A549 (cell line): ENCODE measurements at regions not wholly inside any gene's neighbourhood (a gene's known extent, or its start where the extent isn't known, plus 50 kb on each side); places are given as distances from the start of the nearest gene placed in this dataset.
A peak's percentile ranks its signal among the peaks of the same experiment; 100 is the strongest.

ENCODE experiments used
- ATAC-seq, 2 experiments: fragments of 200-7000 bp in 1 of 2; fragments of >200 bp in 1 of 2; cut with Nextera tagmentation in 1 of 2; cut with Tn5 transposase in 1 of 2; 3 replicates each; pipeline versions ENCODE4 v1.8.0 to v1.9.1; 2018 to 2020; ENCODE audit warnings: mild to moderate bottlenecking in 1 of 2, moderate library complexity in 1 of 2
- CTCF ChIA-PET: fragments of 300-600 bp; sonication (Branson Sonifier 250); formaldehyde crosslinking; extraction: SDS; loops from one replicate; lab custom pipeline; 2021; ENCODE audit warnings: antibody characterized with exemption, inconsistent platforms; lab: Yijun Ruan, JAX
- POLR2A ChIA-PET: fragments of 350-600 bp; formaldehyde crosslinking; extraction: SDS; loops from one replicate; lab custom pipeline; 2021; ENCODE audit warnings: antibody characterized with exemption, inconsistent platforms; lab: Yijun Ruan, JAX
- DNase-seq, 2 experiments: peaks; one replicate each; pipeline versions ENCODE4 v3.0.0 to v3.0.0-alpha.2; 2011 to 2016; ENCODE audit warnings: low read depth in 1 of 2, low spot score in 1 of 2
- FAIRE-seq: peaks from 2 replicates; lab custom pipeline; 2011; peaks lifted over from hg19 to GRCh38; lab: Jason Lieb, UNC
- H3K27ac ChIP-seq, 2 experiments: fragments of >200 bp; sonication (Bioruptor Twin); formaldehyde crosslinking; 3 replicates each; pipeline ENCODE4 v1.5.1; 2016 to 2017
- H3K4me1 ChIP-seq: fragments of >200 bp; sonication (Bioruptor Twin); formaldehyde crosslinking; 3 replicates; pipeline ENCODE4 v1.6.1; 2016
- H3K4me2 ChIP-seq: fragments of >200 bp; sonication (Bioruptor Twin); formaldehyde crosslinking; 3 replicates; pipeline ENCODE4 v1.6.1; 2016
- H3K4me3 ChIP-seq: fragments of >200 bp; sonication (Bioruptor Twin); formaldehyde crosslinking; 3 replicates; pipeline ENCODE4 v1.5.1; 2016
- H3K9me3 ChIP-seq: fragments of >200 bp; sonication (Bioruptor Twin); formaldehyde crosslinking; 3 replicates; pipeline ENCODE4 v1.6.1; 2016
- BCL3 ChIP-seq: fragments of >200 bp; sonication (Bioruptor Twin); formaldehyde crosslinking; IDR thresholded peaks from 3 replicates; pipeline ENCODE4 v1.6.1; 2016
- BHLHE40 ChIP-seq: IDR thresholded peaks from 2 replicates; pipeline ENCODE4 v1.6.1; 2012; ENCODE audit warnings: low read depth, low read length, inconsistent platforms
- CBX2 ChIP-seq: fragments of 200-600 bp; sonication (generic); IDR thresholded peaks from 2 replicates; pipeline ENCODE4 v1.6.1; 2016; ENCODE audit warnings: low read depth, mild to moderate bottlenecking, borderline replicate concordance
- CBX8 ChIP-seq: fragments of 200-600 bp; sonication (generic); IDR thresholded peaks from 2 replicates; pipeline ENCODE4 v1.6.1; 2016
- CHD2 ChIP-seq: fragments of 150-350 bp; IDR thresholded peaks from 2 replicates; pipeline ENCODE4 v1.6.1; 2014; ENCODE audit warnings: low read length; ENCODE audit not compliant: partially characterized antibody
- CHD4 ChIP-seq: fragments of 200-600 bp; sonication (generic); IDR thresholded peaks from 2 replicates; pipeline ENCODE4 v1.6.1; 2016; ENCODE audit warnings: antibody characterized with exemption, mild to moderate bottlenecking, borderline replicate concordance
- CTCF ChIP-seq: fragments of >200 bp; sonication (Bioruptor Twin); formaldehyde crosslinking; IDR thresholded peaks from 3 replicates; pipeline ENCODE4 v1.5.1; 2016
- EP300 ChIP-seq, 2 experiments: fragments of >200 bp; sonication (Bioruptor Twin); formaldehyde crosslinking; IDR thresholded peaks; 2 replicates in 1 of 2; 3 replicates in 1 of 2; pipeline ENCODE4 v1.6.1; 2016 to 2017
- GATA3 ChIP-seq: IDR thresholded peaks from 2 replicates; pipeline ENCODE4 v1.6.1; 2012; ENCODE audit warnings: borderline replicate concordance
- HES2 ChIP-seq: fragments of >200 bp; sonication (Bioruptor Twin); formaldehyde crosslinking; IDR thresholded peaks from 2 replicates; pipeline ENCODE4 v1.6.1; 2016
- HMGXB4 ChIP-seq: fragments of 250-450 bp; sonication (Bioruptor Pico); IDR thresholded peaks from 2 replicates; pipeline ENCODE4 v1.5.0; 2021; ENCODE audit warnings: mild to moderate bottlenecking, moderate library complexity, borderline replicate concordance
- HOXA7 ChIP-seq: fragments of 250-450 bp; sonication (Bioruptor Pico); IDR thresholded peaks from 2 replicates; pipeline ENCODE4 v1.5.0; 2020; ENCODE audit warnings: mild to moderate bottlenecking, moderate library complexity
- JUN ChIP-seq, 2 experiments: fragments of >200 bp; sonication (Bioruptor Twin); formaldehyde crosslinking; IDR thresholded peaks; 2 replicates in 1 of 2; 3 replicates in 1 of 2; pipeline ENCODE4 v1.6.1; 2016 to 2017
- KDM1A ChIP-seq: fragments of 200-600 bp; sonication (generic); IDR thresholded peaks from 2 replicates; pipeline ENCODE4 v1.6.1; 2016; ENCODE audit warnings: low read depth, mild to moderate bottlenecking
- PHF8 ChIP-seq: fragments of 200-600 bp; sonication (generic); IDR thresholded peaks from 2 replicates; pipeline ENCODE4 v1.6.1; 2016; ENCODE audit warnings: low read depth, mild to moderate bottlenecking, antibody characterized with exemption, moderate library complexity, borderline replicate concordance
- RARB ChIP-seq: fragments of 250-450 bp; sonication (Bioruptor Pico); IDR thresholded peaks from 2 replicates; pipeline ENCODE4 v1.8.0; 2021; ENCODE audit warnings: mild to moderate bottlenecking, moderate library complexity
- RFX5 ChIP-seq: fragments of 450-650 bp; IDR thresholded peaks from 2 replicates; pipeline ENCODE4 v1.7.1; 2014; ENCODE audit warnings: antibody characterized with exemption, mild to moderate bottlenecking, moderate library complexity
- RNF2 ChIP-seq: fragments of 200-600 bp; sonication (generic); IDR thresholded peaks from 2 replicates; pipeline ENCODE4 v1.6.1; 2016; ENCODE audit warnings: low read depth, mild to moderate bottlenecking, antibody characterized with exemption, moderate library complexity, borderline replicate concordance
- TFCP2L1 ChIP-seq: fragments of 250-450 bp; sonication (Bioruptor Pico); IDR thresholded peaks from 2 replicates; pipeline ENCODE4 v1.5.0; 2021; ENCODE audit warnings: mild to moderate bottlenecking
- USF2 ChIP-seq: fragments of 450-650 bp; IDR thresholded peaks from 2 replicates; pipeline ENCODE4 v1.6.1; 2014; ENCODE audit warnings: antibody characterized with exemption
- ZSCAN20 ChIP-seq: fragments of 250-450 bp; sonication (Bioruptor Pico); IDR thresholded peaks from 2 replicates; pipeline ENCODE4 v1.8.0; 2022; ENCODE audit warnings: mild to moderate bottlenecking, moderate library complexity
- WGBS: methylation state at CpG from one replicate; pipeline ENCODE4 v1.1.6; 2017; ENCODE audit errors: missing lambda C conversion rate; 5-methylcytosine and 5-hydroxymethylcytosine counted together

- WGBS: 13% methylated on average over 2 of the region's 2 CpGs
- Histone ChIP-seq H3K9me3 (no peaks in the 10 kb centered on the region), H3K4me3 (no peak overlapping the region), H3K4me2 (peak overlapping the region; percentile 57), H3K27ac (peak overlapping the region in 1 of 2 experiments; percentile 46; a peak in 2 of 6 replicates), H3K4me1 (peaks cover 17% of the 10 kb centered on the region)
- ChIA-PET CTCF (no interaction called here), POLR2A (no interaction called here)
- TF ChIP-seq KDM1A: no peak
- TF ChIP-seq CBX8: no peak
- peak; percentile 62 for TF ChIP-seq USF2
- peak; percentile 24 to 56; a peak in 3 of 6 replicates for ATAC-seq
- peak in 1 of 2 experiments; percentile 55 for DNase-seq
- no peak for FAIRE-seq
Measured at GRCh38 chr3:117628823-117629291, 919.3 kb downstream of the TUSC7 start.

GRCh38 chr3:117629505-117629904, 919.9 kb downstream of the TUSC7 start:
- Histone ChIP-seq H3K9me3 (no peaks in the 10 kb centered on the region), H3K27ac (no peak overlapping the region), H3K4me2 (peak overlapping the region; percentile 57), H3K4me1 (peaks cover 15% of the 10 kb centered on the region), H3K4me3 (no peak overlapping the region)
- ATAC-seq (no peak), FAIRE-seq (no peak), DNase-seq (no peak)
- WGBS: 93% methylated on average over 9 of the region's 9 CpGs
- TF ChIP-seq ZSCAN20 (no peak), CBX2 (no peak), KDM1A (no peak), PHF8 (no peak), CTCF (no peak), CHD4 (no peak), TFCP2L1 (no peak), BHLHE40 (no peak), HES2 (no peak), RNF2 (no peak), RARB (no peak), CHD2 (no peak), GATA3 (no peak)
- ChIA-PET CTCF (interaction anchor here (0.8 kb wide), 1 partner anchor 18 kb away, joined by 3 read pairs; no protein-coding TSS in a partner anchor), POLR2A (no interaction called here)

- no peak overlapping the region for H3K4me2 ChIP-seq
- POLR2A ChIA-PET: no interaction called here
Measured at GRCh38 chr3:117630469-117630868, 920.9 kb downstream of the TUSC7 start.

GRCh38 chr3:117630885-117631284, 921.3 kb downstream of the TUSC7 start:
- no peak for DNase-seq
- FAIRE-seq: no peak
- 7% methylated on average over 1 of the region's 1 CpG for WGBS
- ATAC-seq: no peak
- H3K27ac ChIP-seq: no peak overlapping the region
- H3K9me3 ChIP-seq: no peaks in the 10 kb centered on the region
- H3K4me2 ChIP-seq: no peak overlapping the region
- ChIA-PET POLR2A (no interaction called here), CTCF (no interaction called here)
- TF ChIP-seq EP300 (IDR thresholded peaks at IDR 0.05) (no peak), HOXA7 (no peak), RFX5 (no peak), BCL3 (no peak), JUN (IDR thresholded peaks at IDR 0.05) (no peak), HMGXB4 (CRISPR knock-in tag) (no peak), CHD2 (no peak), PHF8 (no peak)
- peaks cover 8% of the 10 kb centered on the region for H3K4me1 ChIP-seq
- H3K4me3 ChIP-seq: no peak overlapping the region

More at GRCh38 chr3:117630469-117630868, 920.9 kb downstream of the TUSC7 start:
- ATAC-seq: no peak
- TF ChIP-seq KDM1A (no peak), EP300 (IDR thresholded peaks at IDR 0.05) (no peak)
- TF ChIP-seq, all 56 proteins: peak for 0
- CTCF ChIA-PET: interaction anchor here (0.8 kb wide), 1 partner anchor 17 kb away, joined by 3 read pairs; no protein-coding TSS in a partner anchor
- Histone ChIP-seq H3K4me3 (no peak overlapping the region), H3K4me1 (peaks cover 8% of the 10 kb centered on the region), H3K27ac (no peak overlapping the region), H3K9me3 (no peaks in the 10 kb centered on the region)
- no peak for DNase-seq
- FAIRE-seq: no peak
